B cell (primary cell): ENCODE measurements at regions not wholly inside any gene's neighbourhood (a gene's known extent, or its start where the extent isn't known, plus 50 kb on each side); places are given as distances from the start of the nearest gene placed in this dataset.

Source experiments
- EZH2 ChIP-seq: IDR thresholded peaks from 2 replicates; pipeline ENCODE4 v1.6.1; 2012; ENCODE audit warnings: borderline replicate concordance, low read depth, mild to moderate bottlenecking, moderate library complexity, low read length; ENCODE audit not compliant: insufficient read depth, poor library complexity, severe bottlenecking
- TF ChIP-seq, protein P1 (sequence below): fragments of 200-600 bp; IDR thresholded peaks from one replicate; pipeline ENCODE4 v1.8.0; 2022; ENCODE audit warnings: antibody characterized with exemption, mild to moderate bottlenecking

DNA sequence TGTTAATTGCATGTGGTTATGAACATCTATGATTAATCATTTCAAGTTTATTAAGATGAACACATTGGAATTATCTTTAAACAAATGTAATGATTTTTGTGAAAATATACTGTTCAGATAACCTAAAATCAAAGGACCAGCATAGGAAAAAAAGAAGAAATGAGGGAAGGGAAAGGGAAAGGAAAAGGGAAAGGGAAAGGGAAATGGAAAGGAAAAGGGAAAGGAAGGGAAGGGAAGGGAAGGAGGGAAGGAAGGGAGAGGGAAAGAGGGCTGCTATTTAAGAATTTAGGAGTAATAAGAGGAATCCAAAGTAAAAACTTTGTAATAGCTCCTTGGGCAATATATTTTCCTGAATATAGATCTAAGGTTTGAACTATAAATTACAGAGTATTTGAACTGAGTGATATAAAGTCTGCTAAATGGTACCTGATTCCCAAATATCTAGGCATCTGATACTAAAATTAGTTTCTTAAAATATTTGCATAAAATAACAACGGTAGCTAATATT is 726.3 kb downstream of the EPHA4 start:
- TF ChIP-seq, protein P1, sequence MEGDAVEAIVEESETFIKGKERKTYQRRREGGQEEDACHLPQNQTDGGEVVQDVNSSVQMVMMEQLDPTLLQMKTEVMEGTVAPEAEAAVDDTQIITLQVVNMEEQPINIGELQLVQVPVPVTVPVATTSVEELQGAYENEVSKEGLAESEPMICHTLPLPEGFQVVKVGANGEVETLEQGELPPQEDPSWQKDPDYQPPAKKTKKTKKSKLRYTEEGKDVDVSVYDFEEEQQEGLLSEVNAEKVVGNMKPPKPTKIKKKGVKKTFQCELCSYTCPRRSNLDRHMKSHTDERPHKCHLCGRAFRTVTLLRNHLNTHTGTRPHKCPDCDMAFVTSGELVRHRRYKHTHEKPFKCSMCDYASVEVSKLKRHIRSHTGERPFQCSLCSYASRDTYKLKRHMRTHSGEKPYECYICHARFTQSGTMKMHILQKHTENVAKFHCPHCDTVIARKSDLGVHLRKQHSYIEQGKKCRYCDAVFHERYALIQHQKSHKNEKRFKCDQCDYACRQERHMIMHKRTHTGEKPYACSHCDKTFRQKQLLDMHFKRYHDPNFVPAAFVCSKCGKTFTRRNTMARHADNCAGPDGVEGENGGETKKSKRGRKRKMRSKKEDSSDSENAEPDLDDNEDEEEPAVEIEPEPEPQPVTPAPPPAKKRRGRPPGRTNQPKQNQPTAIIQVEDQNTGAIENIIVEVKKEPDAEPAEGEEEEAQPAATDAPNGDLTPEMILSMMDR: no peak
- no peak for TF ChIP-seq EZH2
